ENCODE measurements at regions not wholly inside any gene's neighbourhood (a gene's known extent, or its start where the extent isn't known, plus 50 kb on each side); places are given as distances from the start of the nearest gene placed in this dataset.
"Not testable (repeated sequence)": the region's sequence is repeated elsewhere in the genome, so short reads cannot be mapped to it uniquely, and the experiment has no call there.

- H2AFZ ChIP-seq (ENCODE audit: low read depth, low read length); H3K27ac ChIP-seq (ENCODE audit: extremely low read depth, low read depth, low read length); H4K20me1 ChIP-seq (replicated peaks; ENCODE audit: control insufficient read depth, insufficient read depth, low read length); CTCF ChIA-PET (ENCODE audit: low intra/inter-chr PET ratio); H3K9me3 ChIP-seq (replicated peaks; ENCODE audit: control insufficient read depth, insufficient read depth, low read depth, low read length); in situ Hi-C loops (cut with MboI); BruUV-seq (replicated peaks); H3K9me1 ChIP-seq (ENCODE audit: control insufficient read depth, insufficient read depth, low read length); H3K4me3 ChIP-seq; H3K79me2 ChIP-seq (ENCODE audit: control insufficient read depth, insufficient read depth, low read length); H3K36me3 ChIP-seq (ENCODE audit: control insufficient read depth, insufficient read depth, low read length); TF ChIP-seq MYC (CRISPR knock-in tag; IDR thresholded peaks at IDR 0.05; ENCODE audit: borderline replicate concordance, low read depth); ZNF740 (tag; IDR thresholded peaks at IDR 0.05): not testable (repeated sequence)
- DNase-seq (ENCODE audit: extremely low read depth in 1 of 4, low spot score in 3 of 4) (peak; percentile 56 to 69 (median 58)), ATAC-seq (peak; percentile 89), FAIRE-seq (peak; percentile 80)
- Histone ChIP-seq H3K4me2 (ENCODE audit: insufficient read depth, low read length) (peak overlapping the region; percentile 41), H3K9ac (ENCODE audit: insufficient read depth in 1 of 2, low read depth in 2 of 2, low read length in 2 of 2) (0 out of 4 replicates have a peak overlapping the region, but pooled peaks of 1 of the 2 experiments have one; percentile 4), H3K4me1 (replicated peaks in 1 of 2; ENCODE audit: control insufficient read depth in 2 of 2, insufficient read depth in 2 of 2, low read length in 2 of 2) (peaks cover 22 to 66% of the 10 kb centered on the region in 2 experiments), H3K27me3 (ENCODE audit: control insufficient read depth in 2 of 2, insufficient read depth in 2 of 2, low read length in 2 of 2) (peaks cover 10 to 16% of the 10 kb centered on the region in 2 experiments; a peak in 4 of 5 replicates)
- POLR2A ChIA-PET = interaction anchor here (0.6 to 0.7 kb wide), 2 partner anchors 8 to 248 kb away, joined by 3 to 5 read pairs; no protein-coding TSS in a partner anchor
- intact Hi-C loops (cut with micrococcal nuclease) = loop anchor here (2.0 kb wide), 1 partner anchor 277 kb away; no protein-coding TSS in a partner anchor
- 15% methylated on average over 11 of the region's 15 CpGs for WGBS (ENCODE audit: insufficient coverage, low coverage, missing lambda C conversion rate)
- TF ChIP-seq USF2 (CRISPR knock-in tag; IDR thresholded peaks at IDR 0.05) = 0 out of 2 replicates have a peak, but pooled peaks have one; percentile 7
- peak; percentile 9 for TF ChIP-seq ZFP36 (IDR thresholded peaks at IDR 0.05; ENCODE audit: low read depth, low read length, partially characterized antibody)
- TF ChIP-seq PRDM10 (IDR thresholded peaks at IDR 0.05; ENCODE audit: partially characterized antibody) = peak; percentile 30
- peak; percentile 12; the same call in 1 of the 2 replicates for TF ChIP-seq TFAP4 (CRISPR knock-in tag; IDR thresholded peaks at IDR 0.05; ENCODE audit: borderline replicate concordance)
- TF ChIP-seq MYC (IDR thresholded peaks at IDR 0.05; ENCODE audit: low read depth, low read length) = 0 out of 2 replicates have a peak, but pooled peaks have one; percentile 11
- peak; percentile 68; the same call in 1 of the 2 replicates for TF ChIP-seq HDAC2 (IDR thresholded peaks at IDR 0.05)
- TF ChIP-seq ZNF740 (CRISPR knock-in tag; IDR thresholded peaks at IDR 0.05) = 0 out of 2 replicates have a peak, but pooled peaks have one; percentile 53
- TF ChIP-seq CTBP1 (IDR thresholded peaks at IDR 0.05; ENCODE audit: borderline replicate concordance) = peak; percentile 40; the same call in 1 of the 2 replicates
- peak; percentile 45; the same call in 1 of the 2 replicates for TF ChIP-seq MAX (CRISPR knock-in tag; IDR thresholded peaks at IDR 0.05)
- TF ChIP-seq MTA3 (IDR thresholded peaks at IDR 0.05; ENCODE audit: borderline replicate concordance) = 0 out of 2 replicates have a peak, but pooled peaks have one; percentile 10
Measured at GRCh38 chr12:131623404-131624368, 87.2 kb upstream of the SFSWAP start.
